Keratinocyte (primary cell): ENCODE measurements at regions not wholly inside any gene's neighbourhood (a gene's known extent, or its start where the extent isn't known, plus 50 kb on each side); places are given as distances from the start of the nearest gene placed in this dataset.

ENCODE experiments used
- DNase-seq: peaks from one replicate; pipeline ENCODE4 v3.0.0-alpha.2; 2011; ENCODE audit warnings: low read depth, missing footprints, low spot score
- FAIRE-seq: peaks from 2 replicates; lab custom pipeline; 2011; peaks lifted over from hg19 to GRCh38; lab: Jason Lieb, UNC
- H2AFZ ChIP-seq: 2 replicates; pipeline ENCODE4 v1.6.0; 2012; ENCODE audit warnings: low read length, control low read depth, inconsistent platforms; ENCODE audit not compliant: control insufficient read depth
- H3K27ac ChIP-seq: 2 replicates; pipeline ENCODE4 v1.5.1; 2011; ENCODE audit warnings: low read length; ENCODE audit not compliant: control insufficient read depth, insufficient read depth
- H3K27me3 ChIP-seq: 3 replicates; pipeline ENCODE4 v1.6.0; 2011; ENCODE audit warnings: low read length; ENCODE audit not compliant: control insufficient read depth, insufficient read depth; ENCODE audit errors: extremely low read depth
- H3K36me3 ChIP-seq, 2 experiments: 2 replicates in 1 of 2; 3 replicates in 1 of 2; pipeline ENCODE4 v1.5.1; 2011; ENCODE audit warnings: low read length in 2 of 2, mild to moderate bottlenecking in 1 of 2; ENCODE audit not compliant: control insufficient read depth in 2 of 2, insufficient read depth in 2 of 2; ENCODE audit errors: extremely low read depth in 1 of 2
- H3K4me1 ChIP-seq: 3 replicates; pipeline ENCODE4 v1.5.1; 2011; ENCODE audit warnings: low read length; ENCODE audit not compliant: control insufficient read depth, insufficient read depth; ENCODE audit errors: extremely low read depth
- H3K4me2 ChIP-seq: 3 replicates; pipeline ENCODE4 v1.6.0; 2011; ENCODE audit warnings: low read depth, low read length; ENCODE audit not compliant: control insufficient read depth, insufficient read depth; ENCODE audit errors: extremely low read depth
- H3K4me3 ChIP-seq, 3 experiments: fragments of 200-600 bp in 1 of 3; sonication (generic) in 1 of 3; 2 replicates in 2 of 3; 3 replicates in 1 of 3; pipeline ENCODE4 v1.5.1; 2011 to 2016; ENCODE audit warnings: low read length in 3 of 3, mild to moderate bottlenecking in 3 of 3, control low read depth in 2 of 3, inconsistent platforms in 1 of 3, low read depth in 1 of 3, mixed read lengths in 1 of 3, mixed run types in 1 of 3, moderate library complexity in 1 of 3; ENCODE audit not compliant: control insufficient read depth in 2 of 3, insufficient read depth in 2 of 3; ENCODE audit errors: extremely low read depth in 1 of 3
- H3K79me2 ChIP-seq: 2 replicates; pipeline ENCODE4 v1.6.0; 2012; ENCODE audit warnings: low read length; ENCODE audit not compliant: control insufficient read depth, insufficient read depth
- H3K9ac ChIP-seq: 3 replicates; pipeline ENCODE4 v1.6.0; 2011; ENCODE audit warnings: low read length; ENCODE audit not compliant: control insufficient read depth, insufficient read depth; ENCODE audit errors: extremely low read depth
- H3K9me1 ChIP-seq: 3 replicates; pipeline ENCODE4 v1.6.0; 2011; ENCODE audit warnings: low read length; ENCODE audit not compliant: control insufficient read depth, insufficient read depth; ENCODE audit errors: extremely low read depth
- H3K9me3 ChIP-seq: 2 replicates; pipeline ENCODE4 v1.5.1; 2012; ENCODE audit warnings: low read depth, low read length; ENCODE audit not compliant: control insufficient read depth
- H4K20me1 ChIP-seq: 3 replicates; pipeline ENCODE4 v1.6.0; 2011; ENCODE audit warnings: low read length; ENCODE audit not compliant: control insufficient read depth, insufficient read depth; ENCODE audit errors: extremely low read depth
- EZH2 ChIP-seq: IDR thresholded peaks from one replicate; pipeline ENCODE4 v1.6.1; 2012; ENCODE audit warnings: inconsistent platforms, mild to moderate bottlenecking, low read length, moderate library complexity
- dilution Hi-C: fragments of 300-500 bp; cut with MboI; formaldehyde crosslinking; loops from one replicate; pipeline ENCODE4 v1.7.0; 2020; ENCODE audit warnings: low sequenced_read_pairs; ENCODE audit not compliant: extremely low pct_ligation_motif_present
- TF ChIP-seq, protein P1 (sequence below), 3 experiments: IDR thresholded peaks in 1 of 3; conservative IDR thresholded peaks in 1 of 3; optimal IDR thresholded peaks in 1 of 3; 2 replicates in 2 of 3; 3 replicates in 1 of 3; pipeline versions ENCODE3 to v1.5.1; 2011; ENCODE audit warnings: low read length in 3 of 3, mild to moderate bottlenecking in 3 of 3, moderate library complexity in 2 of 3, control low read depth in 1 of 3, inconsistent platforms in 1 of 3; ENCODE audit not compliant: insufficient read depth in 2 of 3; ENCODE audit errors: extremely low read depth in 1 of 3

GRCh38 chr2:174666845-174667244 is 69.2 kb upstream of the WIPF1 start:
- Histone ChIP-seq H3K9me1 (no peaks in the 10 kb centered on the region), H3K9me3 (no peaks in the 10 kb centered on the region), H3K27me3 (peaks cover 4% of the 10 kb centered on the region), H3K4me3 (no peak overlapping the region), H3K9ac (no peak overlapping the region), H3K4me2 (no peak overlapping the region), H3K36me3 (no peaks in the 10 kb centered on the region), H2AFZ (no peak overlapping the region), H4K20me1 (no peaks in the 10 kb centered on the region), H3K4me1 (no peaks in the 10 kb centered on the region), H3K79me2 (no peaks in the 10 kb centered on the region), H3K27ac (no peak overlapping the region)
- no peak for TF ChIP-seq EZH2
- TF ChIP-seq, protein P1, sequence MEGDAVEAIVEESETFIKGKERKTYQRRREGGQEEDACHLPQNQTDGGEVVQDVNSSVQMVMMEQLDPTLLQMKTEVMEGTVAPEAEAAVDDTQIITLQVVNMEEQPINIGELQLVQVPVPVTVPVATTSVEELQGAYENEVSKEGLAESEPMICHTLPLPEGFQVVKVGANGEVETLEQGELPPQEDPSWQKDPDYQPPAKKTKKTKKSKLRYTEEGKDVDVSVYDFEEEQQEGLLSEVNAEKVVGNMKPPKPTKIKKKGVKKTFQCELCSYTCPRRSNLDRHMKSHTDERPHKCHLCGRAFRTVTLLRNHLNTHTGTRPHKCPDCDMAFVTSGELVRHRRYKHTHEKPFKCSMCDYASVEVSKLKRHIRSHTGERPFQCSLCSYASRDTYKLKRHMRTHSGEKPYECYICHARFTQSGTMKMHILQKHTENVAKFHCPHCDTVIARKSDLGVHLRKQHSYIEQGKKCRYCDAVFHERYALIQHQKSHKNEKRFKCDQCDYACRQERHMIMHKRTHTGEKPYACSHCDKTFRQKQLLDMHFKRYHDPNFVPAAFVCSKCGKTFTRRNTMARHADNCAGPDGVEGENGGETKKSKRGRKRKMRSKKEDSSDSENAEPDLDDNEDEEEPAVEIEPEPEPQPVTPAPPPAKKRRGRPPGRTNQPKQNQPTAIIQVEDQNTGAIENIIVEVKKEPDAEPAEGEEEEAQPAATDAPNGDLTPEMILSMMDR (optimal IDR thresholded peaks at IDR 0.05 in 1 of 3, IDR thresholded peaks at IDR 0.05 in 1 of 3, conservative IDR thresholded peaks at IDR 0.05 in 1 of 3; ENCODE audit: extremely low read depth in 1 of 3, insufficient read depth in 2 of 3, low read length in 3 of 3) = no peak
- DNase-seq = no peak
- dilution Hi-C loops = no loop called here
- no peak for FAIRE-seq

GRCh38 chr2:174666312-174666711 is 68.7 kb upstream of the WIPF1 start:
- no peaks in the 10 kb centered on the region for H3K36me3 ChIP-seq
- no peaks in the 10 kb centered on the region for H3K9me1 ChIP-seq
- TF ChIP-seq EZH2 = no peak
- TF ChIP-seq, protein P1 (optimal IDR thresholded peaks at IDR 0.05 in 1 of 3, IDR thresholded peaks at IDR 0.05 in 1 of 3, conservative IDR thresholded peaks at IDR 0.05 in 1 of 3; ENCODE audit: extremely low read depth in 1 of 3, insufficient read depth in 2 of 3, low read length in 3 of 3) = no peak
- H2AFZ ChIP-seq = no peak overlapping the region
- H4K20me1 ChIP-seq = no peaks in the 10 kb centered on the region
- H3K4me1 ChIP-seq = no peaks in the 10 kb centered on the region
- no peaks in the 10 kb centered on the region for H3K79me2 ChIP-seq
- H3K4me3 ChIP-seq = no peak overlapping the region
- H3K27me3 ChIP-seq = peaks cover 4% of the 10 kb centered on the region
- H3K4me2 ChIP-seq = no peak overlapping the region
- H3K27ac ChIP-seq = no peak overlapping the region
- DNase-seq = no peak
- dilution Hi-C loops = no loop called here
- H3K9me3 ChIP-seq = no peaks in the 10 kb centered on the region
- FAIRE-seq = no peak
- H3K9ac ChIP-seq = no peak overlapping the region
